Stimulated activated naive B cell treated with anti-CD40 and anti-IgM and Interleukin-4, amounts not matched to agents 10 μg/mL and 1 μg/mL and 100 μg/mL, for 72 hours (primary cell): ENCODE measurements at regions not wholly inside any gene's neighbourhood (a gene's known extent, or its start where the extent isn't known, plus 50 kb on each side); places are given as distances from the start of the nearest gene placed in this dataset.

Experiments
- ATAC-seq, 2 donors: fragments of 150-1000 bp; cut with Tn5 transposase; replicated peaks; 2 replicates each; pipeline ENCODE4 v1.10.0; 2021; ENCODE audit warnings: moderate library complexity in 1 of 2
- DNase-seq: peaks from one replicate; pipeline ENCODE4 v3.0.0; 2021
- H3K27ac Mint-ChIP-seq: one replicate; pipeline ENCODE4 v1.8.0; 2022; ENCODE audit warnings: mild to moderate bottlenecking, mixed read lengths
- H3K27me3 Mint-ChIP-seq, 2 donors: one replicate each; pipeline ENCODE4 v1.8.0; 2022; ENCODE audit warnings: mixed read lengths in 2 of 2
- H3K36me3 Mint-ChIP-seq, 2 donors: one replicate each; pipeline ENCODE4 v1.8.0; 2022; ENCODE audit warnings: mixed read lengths in 2 of 2, mild to moderate bottlenecking in 1 of 2
- H3K4me1 Mint-ChIP-seq, 2 donors: one replicate each; pipeline ENCODE4 v1.8.0; 2022; ENCODE audit warnings: mixed read lengths in 2 of 2, mild to moderate bottlenecking in 1 of 2
- H3K4me3 Mint-ChIP-seq, 2 donors: one replicate each; pipeline ENCODE4 v1.8.0; 2022; ENCODE audit warnings: mild to moderate bottlenecking in 2 of 2, mixed read lengths in 2 of 2, moderate library complexity in 1 of 2
- H3K9me3 Mint-ChIP-seq, 2 donors: one replicate each; pipeline ENCODE4 v1.8.0; 2022; ENCODE audit warnings: mixed read lengths in 2 of 2, mild to moderate bottlenecking in 1 of 2

GRCh38 chr17:77428020-77428748 is 287.4 kb downstream of the SEC14L1 start:
- Mint-ChIP-seq H3K4me3 (peak overlapping the region; percentile 54 to 75), H3K9me3 (no peaks in the 10 kb centered on the region), H3K27me3 (no peaks in the 10 kb centered on the region), H3K27ac (peak overlapping the region; percentile 88), H3K4me1 (peaks cover 60 to 83% of the 10 kb centered on the region in 2 donors), H3K36me3 (peaks cover 3 to 10% of the 10 kb centered on the region in 2 donors)
- peak; percentile 70 to 76 for ATAC-seq
- DNase-seq: no peak

DNA sequence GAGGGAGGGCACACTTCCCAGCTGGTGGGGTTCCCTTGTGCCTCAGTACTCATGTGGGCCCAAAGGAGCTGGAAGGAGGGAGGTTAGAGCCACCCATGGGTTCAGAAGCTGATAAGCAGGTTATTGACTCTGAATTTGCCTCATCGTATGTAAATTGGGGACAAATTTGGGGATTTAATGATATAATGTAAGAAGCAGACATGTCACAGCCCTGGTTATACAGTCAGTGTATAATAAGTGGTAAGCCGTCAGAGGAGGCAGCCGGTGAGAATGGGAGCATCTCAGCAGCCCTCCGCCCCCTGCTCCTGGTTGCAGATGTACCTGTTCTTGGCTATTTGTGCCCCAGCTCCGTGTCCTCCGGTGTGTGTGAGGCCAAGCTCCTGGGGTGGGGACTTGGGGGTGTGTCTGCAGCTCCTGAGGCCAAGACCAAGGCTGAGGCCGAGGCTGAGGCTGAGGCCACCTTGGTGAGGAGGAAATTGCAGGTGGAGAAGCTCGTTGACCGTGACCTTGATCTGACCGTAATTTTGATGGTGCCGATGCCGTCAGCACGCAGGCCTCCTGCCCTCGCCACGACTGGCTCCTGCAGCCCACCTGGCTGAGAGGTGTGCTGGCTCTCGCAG is 288.1 kb downstream of the SEC14L1 start:
- Mint-ChIP-seq H3K36me3 (peaks cover 3 to 10% of the 10 kb centered on the region in 2 donors), H3K27ac (peak overlapping the region; percentile 88), H3K4me3 (peak overlapping the region; percentile 54 to 75), H3K4me1 (peaks cover 59 to 85% of the 10 kb centered on the region in 2 donors), H3K9me3 (no peaks in the 10 kb centered on the region), H3K27me3 (no peaks in the 10 kb centered on the region)
- ATAC-seq (peak in 1 of 2 donors; percentile 11), DNase-seq (no peak)

DNA sequence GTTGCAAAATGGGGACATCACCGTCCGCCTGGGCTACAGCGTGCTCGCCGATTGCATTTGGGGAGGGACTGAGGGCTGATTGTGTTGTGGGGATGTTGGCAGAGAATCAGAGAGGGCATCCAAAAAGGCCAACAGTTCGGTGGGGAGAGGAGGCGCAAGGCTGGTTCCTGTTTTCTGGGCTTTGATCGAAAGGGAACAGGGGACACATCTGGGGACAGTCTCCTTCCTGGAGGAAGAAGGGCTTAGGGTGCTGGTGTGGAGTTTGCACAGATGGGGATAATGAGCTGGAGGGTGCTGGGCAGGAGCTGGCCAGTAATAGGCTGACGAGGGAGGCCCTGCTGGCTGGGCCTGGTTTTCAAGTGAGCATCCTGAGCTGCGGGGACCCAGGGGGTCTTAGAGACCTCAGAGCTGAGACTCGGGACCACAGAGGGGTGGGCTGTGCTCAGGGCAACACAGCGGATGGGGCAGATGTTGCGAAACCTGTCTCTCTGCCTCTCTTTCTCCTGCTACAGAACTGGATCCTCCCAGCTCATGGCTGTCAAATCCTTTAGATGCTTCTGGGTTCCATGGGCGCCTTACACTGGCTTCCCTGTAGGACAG is 288.7 kb downstream of the SEC14L1 start:
- ATAC-seq (peak in 1 of 2 donors; percentile 2), DNase-seq (no peak)
- H3K27me3 Mint-ChIP-seq: no peaks in the 10 kb centered on the region
- H3K4me3 Mint-ChIP-seq: peak overlapping the region; percentile 46 to 75
- H3K27ac Mint-ChIP-seq: peak overlapping the region; percentile 22
- H3K9me3 Mint-ChIP-seq: no peaks in the 10 kb centered on the region
- H3K36me3 Mint-ChIP-seq: peaks cover 3 to 11% of the 10 kb centered on the region in 2 donors
- peaks cover 65 to 91% of the 10 kb centered on the region in 2 donors for H3K4me1 Mint-ChIP-seq

- Mint-ChIP-seq H3K36me3 (peaks cover 3 to 11% of the 10 kb centered on the region in 2 donors), H3K4me3 (peak overlapping the region in 1 of 2 donors; percentile 34), H3K27me3 (no peaks in the 10 kb centered on the region), H3K27ac (peak overlapping the region; percentile 79), H3K4me1 (peaks cover 71 to 97% of the 10 kb centered on the region in 2 donors), H3K9me3 (no peaks in the 10 kb centered on the region)
- DNase-seq: peak; percentile 66
- peak; percentile 25 to 48 for ATAC-seq
Observed at GRCh38 chr17:77429969-77430752, 289.4 kb downstream of the SEC14L1 start.

- Mint-ChIP-seq H3K27ac (peak overlapping the region; percentile 42), H3K9me3 (no peaks in the 10 kb centered on the region), H3K27me3 (no peaks in the 10 kb centered on the region), H3K36me3 (peaks cover 3 to 11% of the 10 kb centered on the region in 2 donors), H3K4me1 (peaks cover 73 to 97% of the 10 kb centered on the region in 2 donors), H3K4me3 (no peak overlapping the region)
- DNase-seq: no peak
- no peak for ATAC-seq
Observed at GRCh38 chr17:77432034-77432661, 291.4 kb downstream of the SEC14L1 start.

- Mint-ChIP-seq H3K27ac (no peak overlapping the region), H3K27me3 (no peaks in the 10 kb centered on the region), H3K4me3 (no peak overlapping the region), H3K4me1 (peaks cover 73 to 97% of the 10 kb centered on the region in 2 donors), H3K9me3 (no peaks in the 10 kb centered on the region), H3K36me3 (peaks cover 3 to 11% of the 10 kb centered on the region in 2 donors)
- ATAC-seq: no peak
- DNase-seq: no peak
Observed at GRCh38 chr17:77432742-77433141, 292.0 kb downstream of the SEC14L1 start.

- DNase-seq (peak; percentile 61), ATAC-seq (peak; percentile 89)
- Mint-ChIP-seq H3K9me3 (no peaks in the 10 kb centered on the region), H3K4me1 (peaks cover 73 to 97% of the 10 kb centered on the region in 2 donors), H3K36me3 (peaks cover under 1 to 8% of the 10 kb centered on the region in 2 donors), H3K27ac (peak overlapping the region; percentile 93), H3K4me3 (peak overlapping the region; percentile 47 to 66), H3K27me3 (no peaks in the 10 kb centered on the region)
Observed at GRCh38 chr17:77433385-77434135, 292.8 kb downstream of the SEC14L1 start.

DNA sequence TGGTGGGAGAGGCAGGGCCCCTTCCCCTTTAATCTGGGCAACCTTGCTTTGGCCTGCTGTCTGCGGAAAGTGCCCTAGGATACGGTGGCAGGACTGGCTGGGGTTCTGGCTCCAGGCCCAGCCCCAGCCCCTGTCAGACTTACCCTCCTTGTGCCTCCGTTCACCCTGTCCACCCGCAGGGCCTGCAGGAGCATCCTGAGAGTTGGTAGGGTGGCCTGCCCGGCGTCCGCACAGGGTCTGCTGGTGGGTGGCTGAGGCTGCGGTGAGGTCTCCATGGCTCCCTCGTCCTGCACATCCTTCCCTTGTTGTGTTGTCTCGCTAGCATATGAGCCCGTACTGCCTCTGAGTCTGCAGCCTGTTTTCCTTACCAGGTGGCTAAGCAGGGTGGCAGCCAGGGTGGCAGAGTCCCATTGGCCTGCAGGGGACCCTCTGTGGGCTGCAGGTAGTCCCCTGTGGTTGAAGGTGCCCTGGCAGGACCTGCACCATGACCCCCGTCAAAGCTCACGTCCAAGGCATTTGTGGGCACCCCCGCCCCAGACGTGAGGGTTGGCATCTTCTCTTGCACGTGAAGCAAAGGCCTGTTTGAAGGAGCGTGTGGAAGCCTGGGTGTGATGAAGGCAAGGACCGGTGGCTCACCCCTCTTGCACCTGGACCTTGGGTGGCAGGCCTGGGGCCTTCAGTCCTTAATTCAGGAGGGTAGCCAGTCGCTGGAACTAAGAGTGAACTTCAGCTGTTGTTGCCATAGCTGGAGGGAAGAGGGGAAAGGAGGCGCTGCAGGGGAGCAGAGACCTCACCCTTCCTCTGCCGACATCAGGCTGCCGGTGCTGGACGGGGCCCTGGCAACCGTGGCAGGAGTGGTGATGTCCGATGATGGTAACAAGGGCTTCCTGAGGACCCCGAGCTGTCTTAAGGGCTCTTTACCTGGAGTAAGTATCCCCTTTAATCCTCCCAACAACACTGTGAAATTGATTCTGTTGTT is 293.7 kb downstream of the SEC14L1 start:
- H3K9me3 Mint-ChIP-seq: no peaks in the 10 kb centered on the region
- ATAC-seq: peak in 1 of 2 donors; percentile 8
- H3K36me3 Mint-ChIP-seq: peaks cover 0 to 7% of the 10 kb centered on the region in 2 donors

DNA sequence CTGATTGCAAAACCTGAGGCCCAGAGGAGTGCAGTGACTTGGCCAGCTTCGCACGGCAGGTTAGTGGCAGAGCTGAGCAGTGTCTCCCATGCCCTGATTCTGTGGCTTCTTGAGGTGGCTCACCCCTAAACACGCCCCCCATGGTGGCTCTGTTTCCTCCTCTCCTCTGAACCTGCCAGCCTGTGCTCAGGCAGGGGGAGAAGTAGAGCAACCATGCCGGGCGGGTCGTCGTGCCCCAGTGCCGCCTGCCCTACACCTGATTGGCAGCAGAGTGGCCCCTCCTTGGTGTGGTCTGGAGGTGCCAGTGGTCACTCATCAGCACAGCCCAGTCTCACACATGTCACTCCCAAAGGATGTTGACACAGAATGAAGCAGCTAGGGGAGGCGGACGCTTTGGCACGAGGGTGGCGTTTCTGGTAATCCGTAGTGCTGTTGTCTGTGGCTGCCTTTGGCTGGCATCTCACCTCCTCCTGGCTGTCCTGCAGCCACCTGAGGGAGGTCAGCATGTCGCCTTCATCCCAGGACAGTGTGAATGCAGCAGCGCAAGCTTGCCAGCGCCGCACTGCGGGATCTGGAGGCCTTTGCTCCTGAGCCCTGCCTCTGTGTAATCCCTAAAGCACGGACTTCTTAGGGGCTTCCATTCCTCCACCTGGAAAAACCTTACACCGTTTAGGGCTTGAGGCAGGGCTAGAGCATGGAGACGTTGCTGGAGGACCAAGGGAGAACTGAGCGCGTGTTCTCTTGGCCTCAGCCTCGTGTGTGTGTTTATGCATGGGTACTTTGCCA is 294.7 kb downstream of the SEC14L1 start:
- no peaks in the 10 kb centered on the region for H3K27me3 Mint-ChIP-seq
- peaks cover 71 to 96% of the 10 kb centered on the region in 2 donors for H3K4me1 Mint-ChIP-seq
- peaks cover 0 to 7% of the 10 kb centered on the region in 2 donors for H3K36me3 Mint-ChIP-seq
- H3K9me3 Mint-ChIP-seq: no peaks in the 10 kb centered on the region
- peak overlapping the region; percentile 62 for H3K27ac Mint-ChIP-seq
- DNase-seq: no peak
- peak overlapping the region in 1 of 2 donors; percentile 13 for H3K4me3 Mint-ChIP-seq
- no peak for ATAC-seq

More for the DNA sequence above, 293.7 kb downstream of the SEC14L1 start:
- H3K27me3 Mint-ChIP-seq: no peaks in the 10 kb centered on the region
- DNase-seq: no peak
- peak overlapping the region; percentile 47 to 66 for H3K4me3 Mint-ChIP-seq
- H3K4me1 Mint-ChIP-seq: peaks cover 72 to 97% of the 10 kb centered on the region in 2 donors
- peak overlapping the region; percentile 93 for H3K27ac Mint-ChIP-seq

DNA sequence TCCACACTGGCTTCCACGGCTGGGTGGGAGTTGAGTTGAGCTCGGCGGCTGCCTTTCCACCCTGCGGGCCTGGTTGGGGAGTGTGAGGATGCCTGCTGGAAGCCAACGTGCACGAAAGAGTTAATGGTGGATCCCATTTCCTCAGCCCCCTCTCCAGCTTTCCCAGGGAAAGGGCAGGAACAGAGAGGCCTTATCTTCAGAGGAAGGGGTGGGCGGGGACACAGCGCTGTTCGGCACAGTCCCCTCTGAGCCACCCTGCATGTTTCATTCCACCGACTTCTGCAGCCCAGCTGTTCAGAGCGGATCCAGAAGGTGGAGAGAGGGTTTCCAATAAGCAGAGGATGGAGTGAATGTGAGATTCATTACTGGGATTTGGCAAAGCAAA is 295.3 kb downstream of the SEC14L1 start:
- no peaks in the 10 kb centered on the region for H3K27me3 Mint-ChIP-seq
- H3K36me3 Mint-ChIP-seq: peaks cover 0 to 7% of the 10 kb centered on the region in 2 donors
- H3K4me3 Mint-ChIP-seq: peak overlapping the region in 1 of 2 donors; percentile 32
- ATAC-seq (no peak), DNase-seq (no peak)
- H3K9me3 Mint-ChIP-seq: no peaks in the 10 kb centered on the region
- peaks cover 72 to 96% of the 10 kb centered on the region in 2 donors for H3K4me1 Mint-ChIP-seq
- H3K27ac Mint-ChIP-seq: peak overlapping the region; percentile 62

GRCh38 chr17:77436481-77436880 is 295.7 kb downstream of the SEC14L1 start:
- peak overlapping the region in 1 of 2 donors; percentile 56 for H3K4me3 Mint-ChIP-seq

More at GRCh38 chr17:77436481-77436880, 295.7 kb downstream of the SEC14L1 start:
- H3K36me3 Mint-ChIP-seq: peaks cover 0 to 7% of the 10 kb centered on the region in 2 donors
- H3K27me3 Mint-ChIP-seq: no peaks in the 10 kb centered on the region
- peak overlapping the region; percentile 59 for H3K27ac Mint-ChIP-seq
- ATAC-seq (no peak), DNase-seq (no peak)
- H3K4me1 Mint-ChIP-seq: peaks cover 72 to 99% of the 10 kb centered on the region in 2 donors
- H3K9me3 Mint-ChIP-seq: no peaks in the 10 kb centered on the region
